HCT116 (cell line): ENCODE measurements at regions not wholly inside any gene's neighbourhood (a gene's known extent, or its start where the extent isn't known, plus 50 kb on each side); places are given as distances from the start of the nearest gene placed in this dataset.

Source experiments
- ATAC-seq: fragments of 200-7000 bp; cut with Tn5 transposase; 2 replicates; pipeline ENCODE4 v1.9.1; 2020; ENCODE audit warnings: mild to moderate bottlenecking, moderate library complexity
- BruUV-seq: library from RNA; stranded (reverse); fragments of 400-500 nt; replicated peaks from 2 replicates; lab custom pipeline; 2021; lab: Mats Ljungman, UMichigan
- CTCF ChIA-PET: fragments of 300-600 bp; sonication (Branson Sonifier 250); formaldehyde crosslinking; loops from one replicate; lab custom pipeline; 2021; ENCODE audit warnings: antibody characterized with exemption; lab: Charles Lee
- POLR2A ChIA-PET: fragments of 300-600, 350-600 bp; sonication (Branson Sonifier 250); formaldehyde crosslinking; loops from one replicate; lab custom pipeline; 2021; ENCODE audit warnings: antibody characterized with exemption; lab: Charles Lee
- RAD21 ChIA-PET, 2 experiments: fragments of 300-600 bp; sonication (Branson Sonifier 250); formaldehyde crosslinking; loops; one replicate each; lab custom pipeline; 2023; ENCODE audit warnings: low total read pairs in 2 of 2; ENCODE audit not compliant: uncharacterized antibody in 2 of 2, unreplicated experiment in 2 of 2, low non-redundant PET in 1 of 2; lab: Charles Lee
- DNase-seq: peaks from one replicate; pipeline ENCODE4 v3.0.0-alpha.2; 2010; ENCODE audit warnings: low read depth, low spot score
- H2AFZ ChIP-seq: fragments of 200-600 bp; shearing (Covaris generic), sonication (generic); 2 replicates; pipeline ENCODE4 v1.6.1; 2017; ENCODE audit warnings: low read depth, mixed run types, mixed read lengths, antibody characterized with exemption, low read length; ENCODE audit not compliant: poor library complexity, severe bottlenecking
- H3K27ac ChIP-seq: 2 replicates; pipeline ENCODE4 v1.5.1; 2012; ENCODE audit warnings: low read depth, low read length
- H3K27me3 ChIP-seq: fragments of 200-600 bp; sonication (generic); 2 replicates; pipeline ENCODE4 v1.6.1; 2016; ENCODE audit warnings: mixed run types, low read length, mixed read lengths; ENCODE audit not compliant: insufficient read depth
- H3K36me3 ChIP-seq, 2 experiments: fragments of 200-500 bp in 1 of 2; fragments of 200-600 bp in 1 of 2; sonication (Bioruptor generic) in 1 of 2; sonication (generic) in 1 of 2; 2 replicates each; pipeline versions ENCODE4 v1.5.1 to v1.6.1; 2014 to 2016; ENCODE audit warnings: low read length in 2 of 2, inconsistent platforms in 1 of 2, mixed read lengths in 1 of 2, mixed run types in 1 of 2; ENCODE audit not compliant: insufficient read depth in 2 of 2, control insufficient read depth in 1 of 2
- H3K4me1 ChIP-seq, 2 experiments: fragments of 200-600 bp in 1 of 2; sonication (generic) in 1 of 2; 2 replicates each; pipeline versions ENCODE4 v1.5.1 to v1.6.1; 2012 to 2017; ENCODE audit warnings: low read length in 2 of 2, inconsistent platforms in 1 of 2, mild to moderate bottlenecking in 1 of 2, mixed read lengths in 1 of 2, mixed run types in 1 of 2, moderate library complexity in 1 of 2; ENCODE audit not compliant: insufficient read depth in 2 of 2, control insufficient read depth in 1 of 2
- H3K4me2 ChIP-seq: fragments of 200-600 bp; sonication (generic); 2 replicates; pipeline ENCODE4 v1.6.1; 2017; ENCODE audit warnings: mixed run types, low read length, mixed read lengths
- H3K4me3 ChIP-seq, 2 experiments: fragments of 200-600 bp in 1 of 2; sonication (generic) in 1 of 2; replicated peaks in 1 of 2; 2 replicates each; pipeline ENCODE4 v1.5.1; 2011 to 2016; ENCODE audit warnings: low read length in 2 of 2, control low read depth in 1 of 2, low read depth in 1 of 2, mild to moderate bottlenecking in 1 of 2, mixed read lengths in 1 of 2, mixed run types in 1 of 2
- H3K79me2 ChIP-seq: fragments of 200-600 bp; sonication (generic); 2 replicates; pipeline ENCODE4 v1.6.1; 2017; ENCODE audit warnings: mild to moderate bottlenecking, mixed run types, low read length, moderate library complexity, mixed read lengths; ENCODE audit not compliant: insufficient read depth
- H3K9ac ChIP-seq: fragments of 200-600 bp; sonication (generic); 2 replicates; pipeline ENCODE4 v1.6.1; 2016; ENCODE audit warnings: low read length, mixed read lengths
- H3K9me2 ChIP-seq: fragments of 200-600 bp; sonication (generic), shearing (Covaris generic); 2 replicates; pipeline ENCODE4 v1.6.1; 2017; ENCODE audit warnings: mixed run types, mild to moderate bottlenecking, moderate library complexity; ENCODE audit not compliant: insufficient read depth
- H3K9me3 ChIP-seq, 2 experiments: fragments of 200-500 bp in 1 of 2; fragments of 200-600 bp in 1 of 2; sonication (Bioruptor generic) in 1 of 2; sonication (generic) in 1 of 2; 2 replicates each; pipeline ENCODE4 v1.6.1; 2014 to 2017; ENCODE audit warnings: low read length in 2 of 2, mixed read lengths in 2 of 2, inconsistent platforms in 1 of 2, low read depth in 1 of 2, mild to moderate bottlenecking in 1 of 2, mixed run types in 1 of 2, moderate library complexity in 1 of 2; ENCODE audit not compliant: control insufficient read depth in 1 of 2, insufficient read depth in 1 of 2
- H4K20me1 ChIP-seq: fragments of 200-600 bp; sonication (generic), shearing (Covaris generic); 2 replicates; pipeline ENCODE4 v1.6.1; 2017; ENCODE audit warnings: mixed run types, mild to moderate bottlenecking, moderate library complexity; ENCODE audit not compliant: insufficient read depth
- CBX3 ChIP-seq: IDR thresholded peaks from 2 replicates; pipeline ENCODE4 v1.6.1; 2012; ENCODE audit warnings: low read depth
- ELF1 ChIP-seq: IDR thresholded peaks from 2 replicates; pipeline ENCODE4 v1.6.1; 2012; ENCODE audit warnings: low read depth, borderline replicate concordance
- EZH2 ChIP-seq: fragments of 200-600 bp; sonication (generic); IDR thresholded peaks from 2 replicates; pipeline ENCODE4 v1.6.1; 2017; ENCODE audit warnings: antibody characterized with exemption, mixed run types
- FOSL1 ChIP-seq: IDR thresholded peaks from 2 replicates; pipeline ENCODE4 v1.6.1; 2012; ENCODE audit warnings: low read depth
- JUND ChIP-seq: IDR thresholded peaks from 2 replicates; pipeline ENCODE4 v1.6.1; 2012
- POLR2A ChIP-seq: IDR thresholded peaks from 2 replicates; pipeline ENCODE4 v1.7.0; 2011; ENCODE audit warnings: borderline replicate concordance; ENCODE audit not compliant: insufficient read depth, insufficient read length; ENCODE audit errors: extremely low read depth
- RAD21 ChIP-seq: IDR thresholded peaks from 2 replicates; pipeline ENCODE4 v1.6.1; 2012; ENCODE audit warnings: low read depth, mild to moderate bottlenecking
- SIN3A ChIP-seq: IDR thresholded peaks from 2 replicates; pipeline ENCODE4 v1.6.1; 2012; ENCODE audit warnings: low read depth
- SP1 ChIP-seq: IDR thresholded peaks from 2 replicates; pipeline ENCODE4 v1.6.1; 2012; ENCODE audit warnings: low read depth
- SRF ChIP-seq: IDR thresholded peaks from 2 replicates; pipeline ENCODE4 v1.6.1; 2012; ENCODE audit warnings: low read depth
- YY1 ChIP-seq: IDR thresholded peaks from 2 replicates; pipeline ENCODE4 v1.6.1; 2011; ENCODE audit warnings: low read length, low read depth, moderate library complexity, mild to moderate bottlenecking; ENCODE audit not compliant: insufficient replicate concordance; ENCODE audit errors: extremely low read depth
- ZFX ChIP-seq: fragments of 450-650 bp; IDR thresholded peaks from 2 replicates; pipeline ENCODE4 v1.6.1; 2017
- ZNF274 ChIP-seq: fragments of 200-500 bp; sonication (Bioruptor generic); IDR thresholded peaks from 2 replicates; pipeline ENCODE4 v1.6.1; 2014; ENCODE audit warnings: mild to moderate bottlenecking, low read depth, low read length, inconsistent platforms
- intact Hi-C: fragments of 100-400 bp; cut with micrococcal nuclease; formaldehyde crosslinking; loops from 2 replicates; pipeline ENCODE4 v1.10.0; 2022
- TF ChIP-seq, protein P1 (sequence below): IDR thresholded peaks from 2 replicates; pipeline ENCODE4 v1.6.1; 2012
- TF ChIP-seq, protein P2 (sequence below): IDR thresholded peaks from 2 replicates; pipeline ENCODE4 v1.6.1; 2012
- TF ChIP-seq, protein P3 (sequence below): IDR thresholded peaks from 2 replicates; pipeline ENCODE4 v1.6.1; 2012; ENCODE audit warnings: low read depth

DNA sequence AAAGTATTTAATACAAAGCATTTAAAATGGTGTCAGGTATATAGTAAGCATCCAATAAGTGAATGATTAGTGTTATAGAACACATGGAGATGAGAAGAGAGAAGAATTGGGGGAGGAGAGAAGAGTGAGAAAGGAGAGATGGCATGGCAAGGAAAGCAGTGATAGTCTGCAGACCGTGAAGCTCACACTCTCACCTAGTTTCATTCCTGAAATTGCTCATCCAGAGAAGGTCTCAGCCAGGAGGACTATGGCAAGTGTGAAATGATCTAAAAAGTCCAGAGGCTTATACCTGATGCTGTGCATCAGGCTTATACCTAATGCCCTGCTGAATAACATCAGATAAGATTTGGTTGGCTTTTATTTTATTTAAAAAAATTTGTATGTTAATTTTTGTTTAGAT lies 351.6 kb upstream of the KLF12 start:
- H4K20me1 ChIP-seq = no peaks in the 10 kb centered on the region; the same call in 1 of the 2 replicates
- H3K9me3 ChIP-seq = no peaks in the 10 kb centered on the region
- ChIA-PET POLR2A (no interaction called here), RAD21 (no interaction called here), CTCF (no interaction called here)
- H3K36me3 ChIP-seq = no peaks in the 10 kb centered on the region
- H3K27me3 ChIP-seq = no peaks in the 10 kb centered on the region
- no peaks in the 10 kb centered on the region for H3K4me1 ChIP-seq
- no peak overlapping the region for H3K4me2 ChIP-seq
- ATAC-seq (no peak), DNase-seq (no peak)
- intact Hi-C loops = no loop called here
- no peak for TF ChIP-seq ELF1
- TF ChIP-seq SRF = no peak
- no peak for TF ChIP-seq ZNF274
- TF ChIP-seq RAD21 = no peak
- TF ChIP-seq YY1 = no peak
- TF ChIP-seq, protein P1, sequence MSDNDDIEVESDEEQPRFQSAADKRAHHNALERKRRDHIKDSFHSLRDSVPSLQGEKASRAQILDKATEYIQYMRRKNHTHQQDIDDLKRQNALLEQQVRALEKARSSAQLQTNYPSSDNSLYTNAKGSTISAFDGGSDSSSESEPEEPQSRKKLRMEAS = no peak
- TF ChIP-seq EZH2 = no peak
- no peak for TF ChIP-seq ZFX
- no peak for TF ChIP-seq FOSL1
- no peaks in the 10 kb centered on the region for H3K79me2 ChIP-seq
- H3K4me3 ChIP-seq = no peak overlapping the region
- H2AFZ ChIP-seq = no peak overlapping the region
- no peaks in the 10 kb centered on the region for H3K9me2 ChIP-seq
- no peak overlapping the region for H3K9ac ChIP-seq
- BruUV-seq = no TSS peak
- H3K27ac ChIP-seq = no peak overlapping the region

DNA sequence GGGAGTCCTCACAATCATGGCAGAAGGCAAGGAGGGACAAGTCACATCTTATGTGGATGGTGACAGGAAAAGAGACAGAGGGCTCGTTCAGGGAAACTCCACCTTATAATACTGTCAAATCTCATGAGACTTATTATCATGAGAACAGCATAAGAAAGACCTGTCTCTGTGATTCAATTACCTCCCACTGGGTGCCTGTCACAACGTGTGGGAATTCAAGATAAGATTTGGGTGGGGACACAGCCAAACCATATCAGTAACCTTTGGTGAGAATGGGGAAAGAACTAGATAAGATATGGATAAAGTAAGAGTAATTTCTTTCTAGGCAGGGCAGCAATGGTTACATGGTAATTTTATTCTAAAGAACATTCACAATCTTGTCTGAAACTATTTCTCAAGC lies 344.9 kb upstream of the KLF12 start:
- no peaks in the 10 kb centered on the region for H3K9me3 ChIP-seq
- intact Hi-C loops = no loop called here
- H2AFZ ChIP-seq = no peak overlapping the region
- no peaks in the 10 kb centered on the region for H3K9me2 ChIP-seq
- H3K27ac ChIP-seq = no peak overlapping the region
- POLR2A ChIA-PET = no interaction called here
- H3K4me2 ChIP-seq = no peak overlapping the region
- no peak overlapping the region for H3K4me3 ChIP-seq
- H3K9ac ChIP-seq = no peak overlapping the region
- TF ChIP-seq SIN3A (no peak), SP1 (no peak), JUND (no peak), CBX3 (no peak), POLR2A (no peak)
- TF ChIP-seq, protein P2, sequence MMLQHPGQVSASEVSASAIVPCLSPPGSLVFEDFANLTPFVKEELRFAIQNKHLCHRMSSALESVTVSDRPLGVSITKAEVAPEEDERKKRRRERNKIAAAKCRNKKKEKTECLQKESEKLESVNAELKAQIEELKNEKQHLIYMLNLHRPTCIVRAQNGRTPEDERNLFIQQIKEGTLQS = no peak
- TF ChIP-seq, protein P3, sequence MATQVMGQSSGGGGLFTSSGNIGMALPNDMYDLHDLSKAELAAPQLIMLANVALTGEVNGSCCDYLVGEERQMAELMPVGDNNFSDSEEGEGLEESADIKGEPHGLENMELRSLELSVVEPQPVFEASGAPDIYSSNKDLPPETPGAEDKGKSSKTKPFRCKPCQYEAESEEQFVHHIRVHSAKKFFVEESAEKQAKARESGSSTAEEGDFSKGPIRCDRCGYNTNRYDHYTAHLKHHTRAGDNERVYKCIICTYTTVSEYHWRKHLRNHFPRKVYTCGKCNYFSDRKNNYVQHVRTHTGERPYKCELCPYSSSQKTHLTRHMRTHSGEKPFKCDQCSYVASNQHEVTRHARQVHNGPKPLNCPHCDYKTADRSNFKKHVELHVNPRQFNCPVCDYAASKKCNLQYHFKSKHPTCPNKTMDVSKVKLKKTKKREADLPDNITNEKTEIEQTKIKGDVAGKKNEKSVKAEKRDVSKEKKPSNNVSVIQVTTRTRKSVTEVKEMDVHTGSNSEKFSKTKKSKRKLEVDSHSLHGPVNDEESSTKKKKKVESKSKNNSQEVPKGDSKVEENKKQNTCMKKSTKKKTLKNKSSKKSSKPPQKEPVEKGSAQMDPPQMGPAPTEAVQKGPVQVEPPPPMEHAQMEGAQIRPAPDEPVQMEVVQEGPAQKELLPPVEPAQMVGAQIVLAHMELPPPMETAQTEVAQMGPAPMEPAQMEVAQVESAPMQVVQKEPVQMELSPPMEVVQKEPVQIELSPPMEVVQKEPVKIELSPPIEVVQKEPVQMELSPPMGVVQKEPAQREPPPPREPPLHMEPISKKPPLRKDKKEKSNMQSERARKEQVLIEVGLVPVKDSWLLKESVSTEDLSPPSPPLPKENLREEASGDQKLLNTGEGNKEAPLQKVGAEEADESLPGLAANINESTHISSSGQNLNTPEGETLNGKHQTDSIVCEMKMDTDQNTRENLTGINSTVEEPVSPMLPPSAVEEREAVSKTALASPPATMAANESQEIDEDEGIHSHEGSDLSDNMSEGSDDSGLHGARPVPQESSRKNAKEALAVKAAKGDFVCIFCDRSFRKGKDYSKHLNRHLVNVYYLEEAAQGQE = no peak
- no peaks in the 10 kb centered on the region for H3K36me3 ChIP-seq
- ATAC-seq (no peak), DNase-seq (no peak)
- BruUV-seq = no TSS peak
- H3K27me3 ChIP-seq = no peaks in the 10 kb centered on the region
- RAD21 ChIA-PET = no interaction called here
- no peaks in the 10 kb centered on the region for H3K79me2 ChIP-seq
- H4K20me1 ChIP-seq = no peaks in the 10 kb centered on the region
- CTCF ChIA-PET = no interaction called here
- no peaks in the 10 kb centered on the region for H3K4me1 ChIP-seq
